Medulla oblongata (tissue), 1 donor: ENCODE measurements at regions not wholly inside any gene's neighbourhood (a gene's known extent, or its start where the extent isn't known, plus 50 kb on each side); places are given as distances from the start of the nearest gene placed in this dataset.
A peak's percentile ranks its signal among the peaks of the same experiment; 100 is the strongest.

Source experiments
- DNase-seq: peaks from one replicate; pipeline ENCODE4 v3.0.0-alpha.2; 2015; ENCODE audit errors: extremely low spot score

- DNase-seq: peak; percentile 79
These were observed 51.2 kb upstream of the ULK4 start for GRCh38 chr3:42012935-42013690.

GRCh38 chr3:42012383-42012934 lies 50.6 kb upstream of the ULK4 start:
- DNase-seq: no peak
